Spleen (tissue), 11 donors: ENCODE measurements at regions not wholly inside any gene's neighbourhood (a gene's known extent, or its start where the extent isn't known, plus 50 kb on each side); places are given as distances from the start of the nearest gene placed in this dataset.

ENCODE experiments used
- DNase-seq: peaks from one replicate; pipeline ENCODE4 v3.0.0-alpha.2; 2020
- H3K27ac ChIP-seq, 8 donors: fragments of 200-600 bp; sonication (generic) in 7 of 8; 1 replicate in 4 of 8; 2 replicates in 4 of 8; pipeline versions ENCODE4 v1.5.0 to v1.8.0; 2016 to 2021; ENCODE audit warnings: inconsistent platforms in 4 of 8, mild to moderate bottlenecking in 4 of 8, moderate library complexity in 1 of 8
- H3K27me3 ChIP-seq, 7 donors: fragments of 200-600 bp; sonication (generic) in 6 of 7; replicated peaks in 1 of 7; 1 replicate in 4 of 7; 2 replicates in 3 of 7; pipeline versions ENCODE4 v1.5.0 to v1.8.0; 2016 to 2021; ENCODE audit warnings: inconsistent platforms in 3 of 7, mild to moderate bottlenecking in 1 of 7
- H3K36me3 ChIP-seq, 6 donors: fragments of 200-600 bp; sonication (generic) in 5 of 6; 1 replicate in 4 of 6; 2 replicates in 2 of 6; pipeline versions ENCODE4 v1.5.0 to v1.8.0; 2016 to 2021; ENCODE audit warnings: inconsistent platforms in 2 of 6
- H3K4me1 ChIP-seq, 6 donors: fragments of 200-600 bp; sonication (generic) in 5 of 6; 1 replicate in 3 of 6; 2 replicates in 3 of 6; pipeline versions ENCODE4 v1.5.0 to v1.8.0; 2016 to 2021; ENCODE audit warnings: inconsistent platforms in 3 of 6
- H3K4me3 ChIP-seq, 8 donors: fragments of 200-600 bp; sonication (generic) in 7 of 8; 1 replicate in 4 of 8; 2 replicates in 4 of 8; pipeline versions ENCODE4 v1.5.0 to v1.8.0; 2016 to 2021; ENCODE audit warnings: inconsistent platforms in 4 of 8, mild to moderate bottlenecking in 4 of 8, moderate library complexity in 2 of 8
- H3K9me3 ChIP-seq, 8 donors: fragments of 200-600 bp; sonication (generic) in 7 of 8; 1 replicate in 4 of 8; 2 replicates in 4 of 8; pipeline versions ENCODE4 v1.5.0 to v1.8.0; 2016 to 2021; ENCODE audit warnings: inconsistent platforms in 4 of 8
- CTCF ChIP-seq, 11 experiments: fragments of 200-600 bp in 7 of 11; fragments of 450-650 bp in 4 of 11; sonication (generic) in 4 of 11; IDR thresholded peaks in 8 of 11; conservative IDR thresholded peaks in 3 of 11; 1 replicate in 7 of 11; 2 replicates in 4 of 11; pipeline versions ENCODE4 v1.4.0 to v1.8.0; 2016 to 2021; ENCODE audit warnings: antibody characterized with exemption in 11 of 11, inconsistent platforms in 4 of 11, mild to moderate bottlenecking in 1 of 11
- POLR2A ChIP-seq, 3 donors: fragments of 450-650 bp; IDR thresholded peaks; one replicate each; pipeline ENCODE4 v1.5.1; 2017; ENCODE audit warnings: antibody characterized with exemption in 3 of 3, mild to moderate bottlenecking in 1 of 3
- POLR2AphosphoS5 ChIP-seq, 3 donors: sonication (generic); formaldehyde crosslinking; IDR thresholded peaks; one replicate each; pipeline ENCODE4 v1.5.1; 2017; ENCODE audit warnings: antibody characterized with exemption in 3 of 3
- WGBS, 5 donors: extraction: QIAGEN DNeasy Blood & Tissue Kit in 3 of 5; methylation state at CpG; one replicate each; pipeline versions ENCODE4 v1.1.5 to v1.1.7; 2013 to 2018; 5-methylcytosine and 5-hydroxymethylcytosine counted together
- intact Hi-C: fragments of 100-400 bp; cut with DNase I; formaldehyde crosslinking; loops from one replicate; pipeline ENCODE4 v1.15.0; 2023; ENCODE audit warnings: low total_unique reads
- donor health status: healthy with polysubstance abuse.
- donor health status: DM: no; HTN: no; CAD: no; lungs with moderate emphysema.
- donor health status: DM: no; HTN: no; CAD: no.
- donor health status: Bipolar disorder and iron deficiency.
- donor health status: healthy.
- donor health status: DM: no; HTN: no; CAD: no.
- donor health status: DM: yes; HTN: yes; CAD: no.

GRCh38 chr6:66578362-66578761 lies 871.3 kb upstream of the EYS start:
- 75 to 92% (median 80%) methylated on average over 4 of the region's 4 CpGs for WGBS, 5 donors
- Histone ChIP-seq H3K4me3 (no peak overlapping the region), H3K9me3 (peaks cover 0 to 5% (median 1%) of the 10 kb centered on the region in 8 donors), H3K36me3 (no peaks in the 10 kb centered on the region), H3K4me1 (no peaks in the 10 kb centered on the region), H3K27ac (no peak overlapping the region), H3K27me3 (no peaks in the 10 kb centered on the region)
- DNase-seq = no peak
- TF ChIP-seq POLR2A (IDR thresholded peaks at IDR 0.05) (no peak), CTCF (IDR thresholded peaks at IDR 0.05 in 8 of 11, conservative IDR thresholded peaks at IDR 0.05 in 3 of 11) (no peak), POLR2AphosphoS5 (IDR thresholded peaks at IDR 0.05) (no peak)
- intact Hi-C loops = no loop called here

DNA sequence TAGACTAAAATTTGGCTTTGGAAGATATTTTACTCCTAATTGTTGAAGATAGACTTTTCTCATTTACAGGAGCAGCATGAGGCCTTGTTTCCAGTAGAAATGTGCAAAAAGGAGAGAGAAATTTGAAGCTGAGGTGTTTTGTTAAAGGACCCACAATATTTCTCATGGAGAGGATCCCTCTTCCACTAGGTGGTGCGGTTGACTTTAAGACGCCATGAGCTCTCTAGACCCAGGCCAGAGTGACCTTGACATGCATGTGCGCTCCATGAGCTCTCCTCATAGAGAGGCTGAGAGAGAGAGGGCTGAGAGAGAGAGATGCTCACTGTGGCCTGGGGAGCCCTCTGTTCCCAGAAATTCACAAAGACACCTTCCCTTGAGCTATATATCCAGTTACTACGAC lies 861.2 kb upstream of the EYS start:
- intact Hi-C loops = no loop called here
- 79 to 88% (median 85%) methylated on average over 4 of the region's 4 CpGs for WGBS, 5 donors
- Histone ChIP-seq H3K4me3 (no peak overlapping the region), H3K9me3 (peaks cover 0 to 27% (median 5%) of the 10 kb centered on the region in 8 donors), H3K4me1 (no peaks in the 10 kb centered on the region), H3K27me3 (no peaks in the 10 kb centered on the region), H3K36me3 (no peaks in the 10 kb centered on the region), H3K27ac (no peak overlapping the region)
- no peak for TF ChIP-seq POLR2AphosphoS5 (IDR thresholded peaks at IDR 0.05)
- no peak for DNase-seq

DNA sequence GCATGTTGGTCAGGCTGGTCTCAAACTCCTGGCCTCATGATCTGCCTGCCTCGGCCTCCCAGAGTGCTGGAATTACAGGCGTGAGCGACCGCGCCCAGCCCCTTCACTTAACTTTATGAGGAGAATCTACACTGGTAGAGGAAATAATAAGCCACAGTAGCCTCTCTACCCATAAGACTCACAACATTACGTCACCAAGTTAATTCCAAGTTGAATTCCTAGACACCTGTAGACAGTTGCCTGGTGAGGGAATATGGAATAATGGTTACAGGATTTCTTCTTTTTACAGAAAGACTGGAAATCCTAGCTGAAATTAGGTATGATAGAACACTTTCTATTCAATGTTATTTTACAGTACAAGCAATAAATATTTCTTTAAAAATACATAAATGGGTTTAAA lies 854.5 kb upstream of the EYS start:
- Histone ChIP-seq H3K36me3 (no peaks in the 10 kb centered on the region), H3K4me3 (no peak overlapping the region), H3K27me3 (no peaks in the 10 kb centered on the region), H3K27ac (no peak overlapping the region), H3K9me3 (peaks cover 0 to 16% (median 5%) of the 10 kb centered on the region in 8 donors), H3K4me1 (no peaks in the 10 kb centered on the region)
- intact Hi-C loops = no loop called here
- 85 to 96% (median 93%) methylated on average over 6 of the region's 6 CpGs for WGBS, 5 donors
- TF ChIP-seq POLR2AphosphoS5 (IDR thresholded peaks at IDR 0.05) (no peak), CTCF (IDR thresholded peaks at IDR 0.05 in 8 of 11, conservative IDR thresholded peaks at IDR 0.05 in 3 of 11) (no peak), POLR2A (IDR thresholded peaks at IDR 0.05) (no peak)
- no peak for DNase-seq

DNA sequence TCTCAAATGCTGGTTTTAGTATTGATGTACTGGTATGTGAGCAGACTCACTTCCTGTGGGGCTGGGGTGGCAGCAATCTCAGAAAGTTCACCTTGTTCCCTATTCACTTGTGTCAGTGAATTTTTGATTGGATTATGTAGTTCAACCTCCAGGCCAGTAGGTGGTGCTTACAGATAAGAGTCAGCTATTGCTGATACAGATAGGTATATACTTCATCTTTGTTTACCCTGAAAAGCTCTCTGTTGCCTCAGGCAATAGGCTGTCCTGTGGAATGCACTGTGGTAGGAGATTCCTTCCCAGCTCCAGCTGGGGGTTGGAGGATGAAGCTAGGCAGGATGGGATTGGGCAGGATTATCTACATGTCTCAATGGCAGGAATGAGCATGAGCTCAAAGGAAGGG lies 851.2 kb upstream of the EYS start:
- Histone ChIP-seq H3K9me3 (peaks cover 0 to 41% (median 23%) of the 10 kb centered on the region in 8 donors), H3K4me3 (no peak overlapping the region), H3K27me3 (no peaks in the 10 kb centered on the region), H3K27ac (no peak overlapping the region), H3K4me1 (no peaks in the 10 kb centered on the region), H3K36me3 (no peaks in the 10 kb centered on the region)
- no peak for DNase-seq
- intact Hi-C loops = no loop called here
- no peak for TF ChIP-seq POLR2AphosphoS5 (IDR thresholded peaks at IDR 0.05)
- no peak for TF ChIP-seq POLR2A (IDR thresholded peaks at IDR 0.05)
- TF ChIP-seq CTCF (IDR thresholded peaks at IDR 0.05 in 8 of 11, conservative IDR thresholded peaks at IDR 0.05 in 3 of 11) = no peak

GRCh38 chr6:66556936-66557335 lies 849.9 kb upstream of the EYS start:
- Histone ChIP-seq H3K27me3 (no peaks in the 10 kb centered on the region), H3K4me1 (no peaks in the 10 kb centered on the region), H3K36me3 (no peaks in the 10 kb centered on the region), H3K9me3 (peaks cover 0 to 50% (median 22%) of the 10 kb centered on the region in 8 donors), H3K4me3 (no peak overlapping the region), H3K27ac (no peak overlapping the region)
- intact Hi-C loops = no loop called here
- WGBS, 5 donors = 79 to 92% (median 82%) methylated on average over 1 of the region's 1 CpG
- TF ChIP-seq POLR2AphosphoS5 (IDR thresholded peaks at IDR 0.05) (no peak), POLR2A (IDR thresholded peaks at IDR 0.05) (no peak), CTCF (IDR thresholded peaks at IDR 0.05 in 8 of 11, conservative IDR thresholded peaks at IDR 0.05 in 3 of 11) (no peak)
- no peak for DNase-seq
